ENCODE measurements at regions not wholly inside any gene's neighbourhood (a gene's known extent, or its start where the extent isn't known, plus 50 kb on each side); places are given as distances from the start of the nearest gene placed in this dataset.
A peak's percentile ranks its signal among the peaks of the same experiment; 100 is the strongest.

DNA sequence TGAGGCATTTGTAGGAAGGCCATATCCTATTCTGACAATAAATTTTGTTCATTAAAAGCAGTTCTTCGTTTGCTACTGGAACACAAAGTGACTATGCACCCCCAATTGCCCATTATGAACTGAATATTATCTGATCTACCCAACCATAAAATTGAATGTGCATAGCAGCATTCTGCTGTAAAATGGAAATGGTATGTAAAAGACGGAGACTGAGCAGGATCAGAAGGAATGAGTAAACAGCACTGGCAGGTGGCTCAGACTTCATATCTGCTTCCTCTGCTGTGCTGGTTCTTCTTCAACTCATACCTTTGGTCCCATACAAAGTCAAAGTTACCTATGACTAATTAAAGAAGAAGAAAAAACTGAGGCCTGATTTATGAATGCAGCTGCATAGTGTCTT lies 339.5 kb downstream of the PLA2G4A start:
- in situ Hi-C loops (cut with HindIII; ENCODE audit: low pct_unique_long_range_greater_than_20kb, low sequenced_read_pairs) = no loop called here
- no peak for DNase-seq (ENCODE audit: low read depth, low spot score)

- DNase-seq (ENCODE audit: low read depth, low spot score) = no peak
- in situ Hi-C loops (cut with HindIII; ENCODE audit: low pct_unique_long_range_greater_than_20kb, low sequenced_read_pairs) = no loop called here
These were observed 356.6 kb downstream of the PLA2G4A start for GRCh38 chr1:187185389-187185788.

DNA sequence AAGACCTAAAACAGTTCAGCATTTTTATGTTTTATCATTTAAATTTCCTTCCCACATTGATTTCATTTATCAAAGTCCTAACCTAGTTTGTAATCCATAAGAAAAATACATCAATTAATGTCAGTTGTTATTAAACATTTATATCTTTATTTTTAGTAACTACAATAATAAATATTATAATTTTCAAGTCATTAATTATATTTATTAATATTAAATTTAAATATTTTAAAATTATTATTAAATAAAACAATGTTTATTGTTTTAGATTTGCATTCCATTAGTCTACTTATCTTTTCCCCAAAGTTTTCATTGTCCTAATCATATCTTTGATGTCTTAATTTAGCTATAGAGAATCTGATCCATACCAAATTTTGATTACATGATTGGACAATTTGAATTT lies 368.9 kb downstream of the PLA2G4A start:
- in situ Hi-C loops (cut with HindIII; ENCODE audit: low pct_unique_long_range_greater_than_20kb, low sequenced_read_pairs) = no loop called here
- DNase-seq (ENCODE audit: low read depth, low spot score) = no peak

- no peak for DNase-seq (ENCODE audit: low read depth, low spot score)
- in situ Hi-C loops (cut with HindIII; ENCODE audit: low pct_unique_long_range_greater_than_20kb, low sequenced_read_pairs) = no loop called here
These were observed 374.5 kb downstream of the PLA2G4A start for GRCh38 chr1:187203257-187203656.

- in situ Hi-C loops (cut with HindIII; ENCODE audit: low pct_unique_long_range_greater_than_20kb, low sequenced_read_pairs) = no loop called here
These were observed 383.6 kb downstream of the PLA2G4A start for GRCh38 chr1:187212377-187212776.

DNA sequence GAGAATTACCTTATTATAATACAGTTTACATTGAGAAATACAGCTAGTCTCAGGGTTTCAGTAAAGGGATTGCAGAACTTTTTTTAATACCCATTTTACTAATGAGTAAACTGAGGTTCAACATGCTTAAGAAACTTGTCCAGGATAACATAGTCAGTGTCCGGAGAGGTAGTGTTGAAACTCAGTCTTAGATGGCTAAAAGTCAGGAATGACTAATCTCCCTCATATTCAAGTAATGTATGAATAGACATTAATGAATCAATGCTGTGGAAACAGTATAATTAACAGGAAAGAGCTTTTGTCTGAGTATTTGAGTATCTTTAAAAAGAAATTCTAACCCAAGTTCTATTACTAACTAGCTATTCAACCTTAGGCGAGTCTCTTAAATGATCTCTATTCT lies 397.6 kb downstream of the PLA2G4A start:
- in situ Hi-C loops (cut with HindIII; ENCODE audit: low pct_unique_long_range_greater_than_20kb, low sequenced_read_pairs) = no loop called here
- no peak for DNase-seq (ENCODE audit: low read depth, low spot score)

More at GRCh38 chr1:187212377-187212776, 383.6 kb downstream of the PLA2G4A start:
- DNase-seq (ENCODE audit: low read depth, low spot score) = no peak

DNA sequence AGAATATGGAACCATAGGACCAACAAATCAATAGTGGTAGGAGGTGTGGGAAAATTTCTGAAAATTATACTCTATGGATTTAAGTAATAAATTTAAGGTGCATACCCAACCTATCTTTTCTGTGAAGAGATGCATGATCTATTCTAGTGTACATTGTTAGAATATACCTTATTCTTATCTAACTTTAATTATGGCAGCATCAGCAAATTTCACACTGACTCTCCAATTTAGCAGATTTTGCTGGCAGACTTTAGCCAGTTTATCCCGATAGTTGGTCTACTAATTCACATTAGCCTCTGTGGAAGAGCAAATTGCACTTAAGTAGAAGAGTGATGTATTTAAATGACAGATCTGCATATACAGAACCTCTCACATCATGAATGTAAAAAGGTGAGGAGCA lies 400.0 kb downstream of the PLA2G4A start:
- in situ Hi-C loops (cut with HindIII; ENCODE audit: low pct_unique_long_range_greater_than_20kb, low sequenced_read_pairs) = no loop called here
- DNase-seq (ENCODE audit: low read depth, low spot score) = no peak

DNA sequence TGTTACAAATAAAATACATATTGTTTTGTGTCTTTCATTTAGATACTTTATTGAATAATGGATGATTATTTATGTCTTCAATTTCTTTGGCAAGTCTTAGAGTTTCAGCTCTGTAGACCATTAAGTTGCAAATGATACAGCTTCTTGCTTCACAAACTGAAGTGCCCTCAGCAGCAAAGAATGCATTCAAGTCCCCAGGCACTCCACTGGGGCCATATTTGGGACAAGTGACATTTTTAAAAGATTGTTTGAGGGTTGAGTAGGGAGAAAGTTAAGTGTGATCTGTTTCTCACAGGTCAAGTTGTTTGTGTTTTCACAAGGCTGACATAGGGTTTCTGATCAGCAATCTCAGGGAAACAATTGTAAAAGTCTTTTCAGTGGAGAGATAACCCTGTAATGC lies 400.7 kb downstream of the PLA2G4A start:
- in situ Hi-C loops (cut with HindIII; ENCODE audit: low pct_unique_long_range_greater_than_20kb, low sequenced_read_pairs) = no loop called here
- DNase-seq (ENCODE audit: low read depth, low spot score) = no peak

- in situ Hi-C loops (cut with HindIII; ENCODE audit: low pct_unique_long_range_greater_than_20kb, low sequenced_read_pairs) = no loop called here
- no peak for DNase-seq (ENCODE audit: low read depth, low spot score)
These were observed 406.0 kb downstream of the PLA2G4A start for GRCh38 chr1:187234706-187235105.

GRCh38 chr1:187236199-187236598 lies 407.4 kb downstream of the PLA2G4A start:
- no peak for DNase-seq (ENCODE audit: low read depth, low spot score)
- in situ Hi-C loops (cut with HindIII; ENCODE audit: low pct_unique_long_range_greater_than_20kb, low sequenced_read_pairs) = no loop called here

DNA sequence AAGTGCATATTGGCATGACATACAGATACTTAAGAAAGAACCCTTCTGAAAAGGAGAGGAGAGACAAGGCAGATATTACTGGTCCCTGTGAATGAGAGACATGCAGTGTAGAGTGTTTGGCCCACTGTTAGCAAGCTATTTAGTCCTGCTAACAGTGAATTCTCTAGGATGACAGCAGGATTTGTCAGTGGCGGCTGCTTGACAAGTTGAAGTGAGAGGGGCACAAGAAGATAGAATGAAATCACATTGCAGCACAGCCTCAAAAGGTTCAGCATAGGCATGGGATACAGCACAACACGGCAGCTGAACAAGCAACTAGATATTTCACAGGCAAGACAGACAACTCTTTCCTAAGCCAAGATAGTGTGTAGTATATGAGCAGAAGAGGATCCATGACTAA lies 407.9 kb downstream of the PLA2G4A start:
- DNase-seq (ENCODE audit: low read depth, low spot score) = no peak
- in situ Hi-C loops (cut with HindIII; ENCODE audit: low pct_unique_long_range_greater_than_20kb, low sequenced_read_pairs) = no loop called here

DNA sequence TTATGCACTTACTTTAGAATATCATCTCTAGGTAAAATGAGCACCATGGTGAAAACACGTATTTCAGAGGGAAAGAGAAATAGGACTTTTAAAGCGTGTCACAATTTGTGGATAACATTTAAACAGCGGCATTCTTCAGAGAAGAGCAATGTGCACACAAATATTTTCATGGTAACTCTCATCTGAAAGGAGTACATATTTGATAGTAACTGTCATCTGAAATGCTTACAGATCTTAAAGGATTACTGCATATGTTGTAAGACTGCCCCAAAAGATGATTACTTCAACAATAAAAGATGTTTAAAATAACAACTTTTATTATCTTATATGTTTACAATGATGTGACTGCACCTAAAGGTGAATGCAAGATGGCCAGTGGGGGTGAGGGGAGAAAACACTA lies 408.8 kb downstream of the PLA2G4A start:
- no peak for DNase-seq (ENCODE audit: low read depth, low spot score)
- in situ Hi-C loops (cut with HindIII; ENCODE audit: low pct_unique_long_range_greater_than_20kb, low sequenced_read_pairs) = no loop called here

GRCh38 chr1:187241971-187242370 lies 413.2 kb downstream of the PLA2G4A start:
- DNase-seq (ENCODE audit: low read depth, low spot score) = no peak
- in situ Hi-C loops (cut with HindIII; ENCODE audit: low pct_unique_long_range_greater_than_20kb, low sequenced_read_pairs) = no loop called here

DNA sequence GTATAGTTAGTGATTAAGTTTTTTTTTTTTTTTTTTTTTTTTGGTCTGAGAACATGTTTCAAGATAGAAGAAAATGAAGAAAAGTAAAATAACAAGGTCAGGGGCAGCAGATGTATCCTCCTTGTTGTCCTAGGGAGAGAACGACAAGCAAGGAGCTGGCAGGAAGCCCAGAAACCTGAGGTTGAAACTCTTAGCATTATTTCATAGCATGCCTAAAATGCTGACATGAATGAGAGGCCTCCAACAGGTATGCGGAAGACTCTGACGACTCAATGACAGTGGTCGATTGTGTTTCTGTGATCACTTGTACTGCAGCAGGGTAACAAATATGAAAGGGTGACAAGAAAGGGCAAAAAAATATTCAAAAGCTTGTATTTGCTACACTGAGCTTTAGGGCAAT lies 415.9 kb downstream of the PLA2G4A start:
- in situ Hi-C loops (cut with HindIII; ENCODE audit: low pct_unique_long_range_greater_than_20kb, low sequenced_read_pairs) = no loop called here
- DNase-seq (ENCODE audit: low read depth, low spot score) = peak; percentile 4

DNA sequence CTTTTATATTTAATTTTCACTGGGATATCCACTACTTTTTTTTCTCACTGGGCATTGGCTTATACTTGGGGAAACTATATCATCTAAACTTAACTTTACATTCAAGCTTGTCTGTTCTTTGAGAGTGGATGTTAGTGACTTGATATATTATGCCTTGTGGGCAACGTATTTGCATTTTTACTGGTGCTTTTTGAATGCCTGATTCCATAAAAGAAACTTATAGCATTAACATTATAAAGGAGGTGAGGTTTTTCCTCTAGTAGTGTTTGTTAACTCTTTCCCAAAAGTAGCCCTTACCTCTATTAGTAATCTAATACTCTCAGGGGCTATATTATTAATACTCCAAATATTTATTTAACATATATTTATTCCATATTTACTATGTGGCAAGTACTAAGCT lies 416.5 kb downstream of the PLA2G4A start:
- in situ Hi-C loops (cut with HindIII; ENCODE audit: low pct_unique_long_range_greater_than_20kb, low sequenced_read_pairs) = no loop called here
- no peak for DNase-seq (ENCODE audit: low read depth, low spot score)

DNA sequence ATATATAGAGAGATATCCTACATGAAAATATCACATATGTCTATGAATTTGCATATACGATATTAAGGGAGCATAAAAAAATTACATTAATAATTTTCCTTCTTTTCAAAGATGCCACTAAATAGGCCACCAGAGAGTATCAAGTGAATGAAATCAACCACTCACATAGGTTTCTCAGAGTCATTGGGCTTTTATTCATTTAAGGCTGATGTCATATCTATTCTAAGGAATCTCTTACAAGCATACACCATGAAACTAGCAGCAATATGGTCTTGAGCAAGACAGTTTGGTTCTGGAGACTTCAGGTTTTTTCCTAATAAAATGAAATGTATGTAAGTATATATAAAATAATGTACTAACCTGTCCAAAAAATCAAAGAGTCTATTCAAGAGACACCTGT lies 420.4 kb downstream of the PLA2G4A start:
- in situ Hi-C loops (cut with HindIII; ENCODE audit: low pct_unique_long_range_greater_than_20kb, low sequenced_read_pairs) = no loop called here
- DNase-seq (ENCODE audit: low read depth, low spot score) = no peak

- in situ Hi-C loops (cut with HindIII; ENCODE audit: low pct_unique_long_range_greater_than_20kb, low sequenced_read_pairs) = no loop called here
- no peak for DNase-seq (ENCODE audit: low read depth, low spot score)
These were observed 424.2 kb downstream of the PLA2G4A start for GRCh38 chr1:187252923-187253322.

GRCh38 chr1:187257476-187257875 lies 428.7 kb downstream of the PLA2G4A start:
- DNase-seq (ENCODE audit: low read depth, low spot score) = no peak
- in situ Hi-C loops (cut with HindIII; ENCODE audit: low pct_unique_long_range_greater_than_20kb, low sequenced_read_pairs) = no loop called here

DNA sequence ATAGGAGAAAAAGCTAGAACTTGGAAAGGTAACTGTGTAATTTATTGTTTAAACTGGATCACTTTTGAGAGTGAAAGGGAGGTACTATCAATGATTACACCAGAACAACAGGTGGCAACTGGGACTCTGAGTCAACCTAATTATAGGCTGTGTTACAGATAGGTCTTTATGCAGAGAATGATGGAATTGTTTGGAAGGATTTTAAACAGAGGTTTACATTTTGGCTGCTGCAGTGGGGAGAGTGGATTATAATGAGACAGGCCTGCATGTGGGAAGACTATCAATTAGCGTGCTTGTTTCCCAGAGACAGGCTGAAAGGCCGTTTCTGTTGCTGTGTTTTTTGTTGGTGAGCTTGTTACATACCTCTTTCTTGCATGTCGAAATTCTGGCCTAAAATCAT lies 432.9 kb downstream of the PLA2G4A start:
- in situ Hi-C loops (cut with HindIII; ENCODE audit: low pct_unique_long_range_greater_than_20kb, low sequenced_read_pairs) = no loop called here
- DNase-seq (ENCODE audit: low read depth, low spot score) = peak; percentile 33

- in situ Hi-C loops (cut with HindIII; ENCODE audit: low pct_unique_long_range_greater_than_20kb, low sequenced_read_pairs) = no loop called here
- no peak for DNase-seq (ENCODE audit: low read depth, low spot score)
These were observed 434.0 kb downstream of the PLA2G4A start for GRCh38 chr1:187262731-187263130.

Measured in SK-MEL-5 (cell line).